Neural progenitor cell (in vitro differentiated cells): ENCODE measurements at regions not wholly inside any gene's neighbourhood (a gene's known extent, or its start where the extent isn't known, plus 50 kb on each side); places are given as distances from the start of the nearest gene placed in this dataset.
"Not testable (repeated sequence)": the region's sequence is repeated elsewhere in the genome, so short reads cannot be mapped to it uniquely, and the experiment has no call there.

Source experiments
- DNase-seq: peaks from one replicate; pipeline ENCODE4 v3.0.0-alpha.2; 2016; ENCODE audit warnings: low spot score
- H2AFZ ChIP-seq: fragments of 200-600 bp; sonication (generic); replicated peaks from 2 replicates; pipeline ENCODE4 v1.6.1; 2016; ENCODE audit warnings: antibody characterized with exemption
- H3F3A ChIP-seq: fragments of 200-600 bp; sonication (generic); 2 replicates; pipeline ENCODE4 v1.6.1; 2016; ENCODE audit warnings: antibody characterized with exemption, low read depth
- H3K27ac ChIP-seq: fragments of 200-600 bp; sonication (generic); 2 replicates; pipeline ENCODE4 v1.5.1; 2016; ENCODE audit warnings: mild to moderate bottlenecking
- H3K27me3 ChIP-seq: fragments of 200-600 bp; sonication (generic); 2 replicates; pipeline ENCODE4 v1.6.1; 2016; ENCODE audit warnings: mild to moderate bottlenecking, moderate library complexity
- H3K36me3 ChIP-seq: fragments of 200-600 bp; sonication (generic); 2 replicates; pipeline ENCODE4 v1.5.1; 2016
- H3K4me1 ChIP-seq: fragments of 200-600 bp; sonication (generic); 2 replicates; pipeline ENCODE4 v1.6.1; 2016; ENCODE audit warnings: mixed run types
- H3K4me2 ChIP-seq: fragments of 200-600 bp; sonication (generic); 2 replicates; pipeline ENCODE4 v1.6.1; 2016
- H3K4me3 ChIP-seq: fragments of 200-600 bp; sonication (generic); 2 replicates; pipeline ENCODE4 v1.5.1; 2016
- H3K79me2 ChIP-seq: fragments of 200-600 bp; sonication (generic); 2 replicates; pipeline ENCODE4 v1.6.1; 2016; ENCODE audit warnings: low read depth
- H3K9ac ChIP-seq: fragments of 200-600 bp; sonication (generic); 2 replicates; pipeline ENCODE4 v1.6.1; 2016
- H3K9me3 ChIP-seq: fragments of 200-600 bp; sonication (generic); 2 replicates; pipeline ENCODE4 v1.5.1; 2016; ENCODE audit warnings: low read depth
- H4K20me1 ChIP-seq: fragments of 200-600 bp; sonication (generic); 2 replicates; pipeline ENCODE4 v1.6.1; 2016; ENCODE audit warnings: low read depth
- H3K27ac Mint-ChIP-seq: 3 replicates; pipeline ENCODE4 v1.8.0; 2021; ENCODE audit warnings: mixed read lengths
- H3K27me3 Mint-ChIP-seq: 2 replicates; pipeline ENCODE4 v1.8.0; 2022; ENCODE audit warnings: low read depth, mild to moderate bottlenecking, inconsistent platforms, moderate library complexity, mixed read lengths; ENCODE audit not compliant: insufficient read depth
- H3K36me3 Mint-ChIP-seq: 3 replicates; pipeline ENCODE4 v1.8.0; 2021; ENCODE audit warnings: mixed read lengths
- H3K4me1 Mint-ChIP-seq: 3 replicates; pipeline ENCODE4 v1.8.0; 2021; ENCODE audit warnings: mixed read lengths
- H3K4me3 Mint-ChIP-seq: 3 replicates; pipeline ENCODE4 v1.8.0; 2021; ENCODE audit warnings: mild to moderate bottlenecking, moderate library complexity, mixed read lengths
- H3K9me3 Mint-ChIP-seq: 3 replicates; pipeline ENCODE4 v1.8.0; 2020; ENCODE audit warnings: mixed read lengths
- CTCF ChIP-seq: fragments of 200-600 bp; sonication (generic); IDR thresholded peaks from 2 replicates; pipeline ENCODE4 v1.5.1; 2017; ENCODE audit warnings: antibody characterized with exemption, mild to moderate bottlenecking
- EZH2 ChIP-seq: fragments of 200-600 bp; sonication (generic); IDR thresholded peaks from 2 replicates; pipeline ENCODE4 v1.6.1; 2017; ENCODE audit warnings: antibody characterized with exemption, mild to moderate bottlenecking, moderate library complexity
- EZH2phosphoT487 ChIP-seq: fragments of 200-600 bp; sonication (generic); IDR thresholded peaks from 2 replicates; pipeline ENCODE4 v1.6.1; 2017; ENCODE audit warnings: antibody characterized with exemption

- Histone ChIP-seq H2AFZ (no peak overlapping the region), H3K4me2 (no peak overlapping the region), H3K36me3 (no peaks in the 10 kb centered on the region), H3F3A (no peaks in the 10 kb centered on the region), H3K27ac (no peak overlapping the region), H3K9ac (no peak overlapping the region), H3K9me3 (no peaks in the 10 kb centered on the region), H3K79me2 (no peaks in the 10 kb centered on the region), H4K20me1 (no peaks in the 10 kb centered on the region), H3K27me3 (no peaks in the 10 kb centered on the region), H3K4me3 (no peak overlapping the region), H3K4me1 (peaks cover 13% of the 10 kb centered on the region)
- no peak for DNase-seq
- TF ChIP-seq EZH2: no peak
- no peak for TF ChIP-seq EZH2phosphoT487
- no peak for TF ChIP-seq CTCF
- H3K4me1 Mint-ChIP-seq: peaks cover 18% of the 10 kb centered on the region
- no peaks in the 10 kb centered on the region for H3K36me3 Mint-ChIP-seq
- no peak overlapping the region for H3K27ac Mint-ChIP-seq
- H3K9me3 Mint-ChIP-seq: no peaks in the 10 kb centered on the region
- H3K27me3 Mint-ChIP-seq: no peaks in the 10 kb centered on the region
- H3K4me3 Mint-ChIP-seq: no peak overlapping the region
Measured at GRCh38 chr6:93177438-93177837, 241.9 kb downstream of the EPHA7 start.

GRCh38 chr6:93176070-93176469 is 243.3 kb downstream of the EPHA7 start:
- DNase-seq: no peak
- H3K36me3 ChIP-seq: no peaks in the 10 kb centered on the region

GRCh38 chr6:93173573-93173972 is 245.8 kb downstream of the EPHA7 start:
- H3K4me3 ChIP-seq, H3K27me3 Mint-ChIP-seq, H3K4me2 ChIP-seq, H3K79me2 ChIP-seq, H2AFZ ChIP-seq, H3F3A ChIP-seq, H3K36me3 ChIP-seq, H3K9me3 Mint-ChIP-seq, H3K27me3 ChIP-seq, H3K27ac ChIP-seq, H3K27ac Mint-ChIP-seq, DNase-seq, H4K20me1 ChIP-seq, H3K4me3 Mint-ChIP-seq, H3K36me3 Mint-ChIP-seq, H3K9ac ChIP-seq, H3K9me3 ChIP-seq: not testable (repeated sequence)
- peaks cover 12% of the 10 kb centered on the region for H3K4me1 ChIP-seq
- peaks cover 16% of the 10 kb centered on the region for H3K4me1 Mint-ChIP-seq

More at GRCh38 chr6:93176070-93176469, 243.3 kb downstream of the EPHA7 start:
- no peaks in the 10 kb centered on the region for H3K79me2 ChIP-seq
- no peak overlapping the region for H3K27ac ChIP-seq
- no peaks in the 10 kb centered on the region for H3K27me3 ChIP-seq
- TF ChIP-seq CTCF (no peak), EZH2phosphoT487 (no peak), EZH2 (no peak)
- no peaks in the 10 kb centered on the region for H3K36me3 Mint-ChIP-seq
- H3K4me1 Mint-ChIP-seq: peaks cover 18% of the 10 kb centered on the region
- no peaks in the 10 kb centered on the region for H3K9me3 ChIP-seq
- H3K27me3 Mint-ChIP-seq: peaks cover 2% of the 10 kb centered on the region
- no peak overlapping the region for H3K4me3 Mint-ChIP-seq
- H3K9ac ChIP-seq: no peak overlapping the region
- no peak overlapping the region for H3K4me2 ChIP-seq
- H4K20me1 ChIP-seq: no peaks in the 10 kb centered on the region
- no peak overlapping the region for H2AFZ ChIP-seq
- H3K9me3 Mint-ChIP-seq: no peaks in the 10 kb centered on the region
- H3K27ac Mint-ChIP-seq: no peak overlapping the region
- no peaks in the 10 kb centered on the region for H3F3A ChIP-seq
- H3K4me1 ChIP-seq: peaks cover 13% of the 10 kb centered on the region
- no peak overlapping the region for H3K4me3 ChIP-seq

GRCh38 chr6:93165850-93166430 is 253.4 kb downstream of the EPHA7 start:
- H3K27me3 Mint-ChIP-seq: peaks cover 2% of the 10 kb centered on the region
- TF ChIP-seq EZH2 (no peak), CTCF (no peak), EZH2phosphoT487 (no peak)
- Histone ChIP-seq H4K20me1 (no peaks in the 10 kb centered on the region), H3K4me1 (no peaks in the 10 kb centered on the region), H3K4me2 (no peak overlapping the region), H2AFZ (no peak overlapping the region), H3K9me3 (no peaks in the 10 kb centered on the region), H3K27me3 (no peaks in the 10 kb centered on the region), H3F3A (no peaks in the 10 kb centered on the region), H3K27ac (no peak overlapping the region), H3K36me3 (no peaks in the 10 kb centered on the region), H3K4me3 (no peak overlapping the region), H3K79me2 (no peaks in the 10 kb centered on the region), H3K9ac (no peak overlapping the region)
- H3K9me3 Mint-ChIP-seq: no peaks in the 10 kb centered on the region
- H3K4me3 Mint-ChIP-seq: no peak overlapping the region
- no peak for DNase-seq
- no peaks in the 10 kb centered on the region for H3K36me3 Mint-ChIP-seq
- H3K4me1 Mint-ChIP-seq: no peaks in the 10 kb centered on the region
- H3K27ac Mint-ChIP-seq: no peak overlapping the region
